ENCODE measurements at regions not wholly inside any gene's neighbourhood (a gene's known extent, or its start where the extent isn't known, plus 50 kb on each side); places are given as distances from the start of the nearest gene placed in this dataset.

DNA sequence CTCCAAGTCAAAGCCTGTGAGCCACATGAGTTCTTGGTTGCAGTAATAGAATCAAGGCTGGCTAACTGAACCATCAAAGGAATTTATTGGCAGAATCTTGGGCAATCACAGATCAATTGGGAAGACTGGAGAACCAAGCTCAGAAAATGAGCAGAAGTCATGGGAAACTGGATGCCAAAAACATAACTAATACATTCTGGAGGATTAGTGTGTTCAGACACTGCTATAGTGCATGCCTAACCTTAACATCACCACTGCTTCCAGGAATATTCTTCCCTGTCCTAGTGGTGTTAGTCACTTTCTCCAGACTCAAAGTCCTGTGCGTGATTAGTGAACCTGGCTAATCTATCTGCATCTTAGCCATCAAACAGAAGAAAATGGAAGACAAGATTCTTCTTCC lies 843.7 kb downstream of the EFNA5 start:
- TF ChIP-seq, protein P1, sequence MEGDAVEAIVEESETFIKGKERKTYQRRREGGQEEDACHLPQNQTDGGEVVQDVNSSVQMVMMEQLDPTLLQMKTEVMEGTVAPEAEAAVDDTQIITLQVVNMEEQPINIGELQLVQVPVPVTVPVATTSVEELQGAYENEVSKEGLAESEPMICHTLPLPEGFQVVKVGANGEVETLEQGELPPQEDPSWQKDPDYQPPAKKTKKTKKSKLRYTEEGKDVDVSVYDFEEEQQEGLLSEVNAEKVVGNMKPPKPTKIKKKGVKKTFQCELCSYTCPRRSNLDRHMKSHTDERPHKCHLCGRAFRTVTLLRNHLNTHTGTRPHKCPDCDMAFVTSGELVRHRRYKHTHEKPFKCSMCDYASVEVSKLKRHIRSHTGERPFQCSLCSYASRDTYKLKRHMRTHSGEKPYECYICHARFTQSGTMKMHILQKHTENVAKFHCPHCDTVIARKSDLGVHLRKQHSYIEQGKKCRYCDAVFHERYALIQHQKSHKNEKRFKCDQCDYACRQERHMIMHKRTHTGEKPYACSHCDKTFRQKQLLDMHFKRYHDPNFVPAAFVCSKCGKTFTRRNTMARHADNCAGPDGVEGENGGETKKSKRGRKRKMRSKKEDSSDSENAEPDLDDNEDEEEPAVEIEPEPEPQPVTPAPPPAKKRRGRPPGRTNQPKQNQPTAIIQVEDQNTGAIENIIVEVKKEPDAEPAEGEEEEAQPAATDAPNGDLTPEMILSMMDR (conservative IDR thresholded peaks at IDR 0.05; ENCODE audit: low read depth, low read length): no peak
- no peak for TF ChIP-seq EZH2 (IDR thresholded peaks at IDR 0.05; ENCODE audit: borderline replicate concordance, low read depth, low read length, poor library complexity, severe bottlenecking)

All from A673 (cell line).